MCF 10A (cell line): ENCODE measurements at regions not wholly inside any gene's neighbourhood (a gene's known extent, or its start where the extent isn't known, plus 50 kb on each side); places are given as distances from the start of the nearest gene placed in this dataset.

Source experiments
- BruUV-seq: library from RNA; stranded (reverse); fragments of 400-500 nt; replicated peaks from 2 replicates; lab custom pipeline; 2021; lab: Mats Ljungman, UMichigan
- CTCF ChIA-PET: fragments of 300-600 bp; sonication (Branson Sonifier 250); formaldehyde crosslinking; extraction: SDS; loops from one replicate; lab custom pipeline; 2021; ENCODE audit warnings: antibody characterized with exemption, inconsistent platforms; lab: Yijun Ruan, JAX
- POLR2A ChIA-PET: fragments of 300-600, 350-650 bp; sonication (Branson Sonifier 250); formaldehyde crosslinking; extraction: SDS; loops from one replicate; lab custom pipeline; 2020; ENCODE audit warnings: antibody characterized with exemption, inconsistent platforms; lab: Yijun Ruan, JAX
- DNase-seq: peaks from one replicate; pipeline ENCODE4 v3.0.0-alpha.2; 2018; ENCODE audit not compliant: unreplicated experiment
- H3K27ac Mint-ChIP-seq: one replicate; pipeline ENCODE4 v1.8.0; 2022; ENCODE audit warnings: mild to moderate bottlenecking, low read depth, mixed read lengths; ENCODE audit not compliant: unreplicated experiment
- H3K27me3 Mint-ChIP-seq: one replicate; pipeline ENCODE4 v1.8.0; 2022; ENCODE audit warnings: mixed read lengths; ENCODE audit not compliant: insufficient read depth, unreplicated experiment
- H3K36me3 Mint-ChIP-seq: one replicate; pipeline ENCODE4 v1.8.0; 2022; ENCODE audit warnings: mild to moderate bottlenecking, moderate library complexity, mixed read lengths; ENCODE audit not compliant: insufficient read depth, unreplicated experiment
- H3K4me1 Mint-ChIP-seq: one replicate; pipeline ENCODE4 v1.8.0; 2022; ENCODE audit warnings: mixed read lengths; ENCODE audit not compliant: insufficient read depth, unreplicated experiment
- H3K4me3 Mint-ChIP-seq: one replicate; pipeline ENCODE4 v1.8.0; 2022; ENCODE audit warnings: mild to moderate bottlenecking, moderate library complexity, mixed read lengths; ENCODE audit not compliant: unreplicated experiment
- H3K9me3 Mint-ChIP-seq: one replicate; pipeline ENCODE4 v1.8.0; 2022; ENCODE audit warnings: mixed read lengths; ENCODE audit not compliant: unreplicated experiment
- intact Hi-C: fragments of 100-400 bp; cut with micrococcal nuclease; formaldehyde crosslinking; loops from 2 replicates; pipeline ENCODE4 v1.14.1; 2022
- TF ChIP-seq, protein P1 (sequence below): fragments of 200-600 bp; IDR thresholded peaks from one replicate; pipeline ENCODE4 v1.8.0; 2022; ENCODE audit warnings: antibody characterized with exemption, mild to moderate bottlenecking; ENCODE audit not compliant: unreplicated experiment

- intact Hi-C loops = no loop called here
- Mint-ChIP-seq H3K4me3 (no peak overlapping the region), H3K27ac (no peak overlapping the region), H3K27me3 (no peaks in the 10 kb centered on the region), H3K9me3 (no peaks in the 10 kb centered on the region), H3K4me1 (peaks cover 3% of the 10 kb centered on the region), H3K36me3 (no peaks in the 10 kb centered on the region)
- no TSS peak for BruUV-seq
- ChIA-PET CTCF (no interaction called here), POLR2A (no interaction called here)
- TF ChIP-seq, protein P1, sequence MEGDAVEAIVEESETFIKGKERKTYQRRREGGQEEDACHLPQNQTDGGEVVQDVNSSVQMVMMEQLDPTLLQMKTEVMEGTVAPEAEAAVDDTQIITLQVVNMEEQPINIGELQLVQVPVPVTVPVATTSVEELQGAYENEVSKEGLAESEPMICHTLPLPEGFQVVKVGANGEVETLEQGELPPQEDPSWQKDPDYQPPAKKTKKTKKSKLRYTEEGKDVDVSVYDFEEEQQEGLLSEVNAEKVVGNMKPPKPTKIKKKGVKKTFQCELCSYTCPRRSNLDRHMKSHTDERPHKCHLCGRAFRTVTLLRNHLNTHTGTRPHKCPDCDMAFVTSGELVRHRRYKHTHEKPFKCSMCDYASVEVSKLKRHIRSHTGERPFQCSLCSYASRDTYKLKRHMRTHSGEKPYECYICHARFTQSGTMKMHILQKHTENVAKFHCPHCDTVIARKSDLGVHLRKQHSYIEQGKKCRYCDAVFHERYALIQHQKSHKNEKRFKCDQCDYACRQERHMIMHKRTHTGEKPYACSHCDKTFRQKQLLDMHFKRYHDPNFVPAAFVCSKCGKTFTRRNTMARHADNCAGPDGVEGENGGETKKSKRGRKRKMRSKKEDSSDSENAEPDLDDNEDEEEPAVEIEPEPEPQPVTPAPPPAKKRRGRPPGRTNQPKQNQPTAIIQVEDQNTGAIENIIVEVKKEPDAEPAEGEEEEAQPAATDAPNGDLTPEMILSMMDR = no peak
- DNase-seq = no peak
Measured at GRCh38 chr2:181143790-181144300, 163.4 kb downstream of the UBE2E3 start.

- ChIA-PET POLR2A (no interaction called here), CTCF (interaction anchor here (0.6 kb wide), 2 partner anchors 19 to 118 kb away, joined by 3 read pairs; no protein-coding TSS in a partner anchor)
- Mint-ChIP-seq H3K36me3 (no peaks in the 10 kb centered on the region), H3K4me3 (no peak overlapping the region), H3K27me3 (no peaks in the 10 kb centered on the region), H3K27ac (no peak overlapping the region), H3K9me3 (no peaks in the 10 kb centered on the region), H3K4me1 (no peaks in the 10 kb centered on the region)
- DNase-seq = no peak
- TF ChIP-seq, protein P1 = no peak
- intact Hi-C loops = no loop called here
- BruUV-seq = no TSS peak
Measured at GRCh38 chr2:181145645-181146044, 165.2 kb downstream of the UBE2E3 start.

DNA sequence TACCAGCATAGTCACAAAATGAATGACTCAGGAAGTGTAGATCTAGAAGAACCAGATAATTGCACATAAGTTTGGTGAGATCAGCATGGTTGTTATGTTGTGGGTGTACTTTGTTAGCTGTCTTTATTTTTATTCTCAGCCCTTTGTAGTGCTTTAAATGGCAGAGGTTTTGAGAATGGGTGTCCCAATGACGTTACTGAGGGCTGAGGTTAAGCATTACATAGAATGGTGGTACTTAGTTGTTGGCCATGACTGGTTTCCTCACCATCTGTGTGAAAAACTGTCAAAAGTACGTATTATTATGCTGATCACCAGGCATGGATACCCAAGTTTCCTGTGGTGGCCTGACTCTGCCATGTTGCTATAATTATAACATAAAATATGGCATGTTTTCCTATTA is 165.8 kb downstream of the UBE2E3 start:
- Mint-ChIP-seq H3K4me1 (no peaks in the 10 kb centered on the region), H3K27me3 (no peaks in the 10 kb centered on the region), H3K27ac (no peak overlapping the region), H3K9me3 (no peaks in the 10 kb centered on the region), H3K4me3 (no peak overlapping the region), H3K36me3 (no peaks in the 10 kb centered on the region)
- no peak for DNase-seq
- TF ChIP-seq, protein P1 = no peak
- BruUV-seq = no TSS peak
- ChIA-PET CTCF (interaction anchor here (0.6 kb wide), 2 partner anchors 18 to 118 kb away, joined by 3 read pairs; no protein-coding TSS in a partner anchor), POLR2A (interaction anchor here (0.6 kb wide), 1 partner anchor 294 kb away, joined by 3 read pairs; no protein-coding TSS in a partner anchor)
- intact Hi-C loops = no loop called here

- Mint-ChIP-seq H3K36me3 (no peaks in the 10 kb centered on the region), H3K27ac (no peak overlapping the region), H3K9me3 (no peaks in the 10 kb centered on the region), H3K4me3 (no peak overlapping the region), H3K4me1 (no peaks in the 10 kb centered on the region), H3K27me3 (no peaks in the 10 kb centered on the region)
- no TSS peak for BruUV-seq
- ChIA-PET CTCF (interaction anchor here (0.6 kb wide), 1 partner anchor 13 kb away, joined by 3 read pairs; no protein-coding TSS in a partner anchor), POLR2A (no interaction called here)
- intact Hi-C loops = no loop called here
- DNase-seq = no peak
- TF ChIP-seq, protein P1 = no peak
Measured at GRCh38 chr2:181149056-181149455, 168.7 kb downstream of the UBE2E3 start.
